Sigmoid colon (tissue), 6 donors: ENCODE measurements at regions not wholly inside any gene's neighbourhood (a gene's known extent, or its start where the extent isn't known, plus 50 kb on each side); places are given as distances from the start of the nearest gene placed in this dataset.

Experiments used
- DNase-seq: peaks from one replicate; pipeline ENCODE4 v3.0.0-alpha.2; 2019
- H3K27ac ChIP-seq, 4 donors: fragments of 200-600 bp; sonication (generic); one replicate each; pipeline ENCODE4 v1.5.1; 2016 to 2019; ENCODE audit warnings: mild to moderate bottlenecking in 1 of 4
- H3K27me3 ChIP-seq, 3 donors: fragments of 200-600 bp; sonication (generic); one replicate each; pipeline ENCODE4 v1.5.1; 2019; ENCODE audit warnings: mild to moderate bottlenecking in 1 of 3
- H3K36me3 ChIP-seq, 4 donors: fragments of 200-600 bp; sonication (generic); one replicate each; pipeline ENCODE4 v1.5.1; 2016 to 2019
- H3K4me1 ChIP-seq, 4 donors: fragments of 200-600 bp; sonication (generic); one replicate each; pipeline ENCODE4 v1.5.1; 2017 to 2019
- H3K4me3 ChIP-seq, 4 donors: fragments of 200-600 bp; sonication (generic); one replicate each; pipeline ENCODE4 v1.5.1; 2017 to 2019; ENCODE audit warnings: mild to moderate bottlenecking in 2 of 4, moderate library complexity in 1 of 4
- H3K9me3 ChIP-seq, 4 donors: fragments of 200-600 bp in 3 of 4; sonication (generic) in 3 of 4; one replicate each; pipeline versions ENCODE4 v1.5.1 to v1.6.1; 2013 to 2019
- CTCF ChIP-seq, 4 experiments: fragments of 450-650 bp in 3 of 4; fragments of 200-600 bp in 1 of 4; IDR thresholded peaks; one replicate each; pipeline ENCODE4 v1.5.1; 2016 to 2019; ENCODE audit warnings: antibody characterized with exemption in 4 of 4, mild to moderate bottlenecking in 3 of 4, moderate library complexity in 2 of 4
- EP300 ChIP-seq, 4 donors: sonication (generic); formaldehyde crosslinking; IDR thresholded peaks; one replicate each; pipeline ENCODE4 v1.6.1; 2017; ENCODE audit warnings: antibody characterized with exemption in 4 of 4
- POLR2A ChIP-seq, 2 donors: fragments of 450-650 bp; IDR thresholded peaks; one replicate each; pipeline ENCODE4 v1.6.1; 2016; ENCODE audit warnings: antibody characterized with exemption in 2 of 2, mild to moderate bottlenecking in 2 of 2, moderate library complexity in 2 of 2
- POLR2AphosphoS5 ChIP-seq, 4 donors: sonication (generic); formaldehyde crosslinking; IDR thresholded peaks; one replicate each; pipeline ENCODE4 v1.6.1; 2017; ENCODE audit warnings: antibody characterized with exemption in 4 of 4
- WGBS, 2 donors: extraction: QIAGEN DNeasy Blood & Tissue Kit; methylation state at CpG; one replicate each; pipeline ENCODE4 v1.1.7; 2013; 5-methylcytosine and 5-hydroxymethylcytosine counted together
- intact Hi-C: fragments of 100-400 bp; cut with DNase I; formaldehyde crosslinking; loops from one replicate; pipeline ENCODE4 v1.15.1; 2023
- donor health status: healthy with polysubstance abuse.
- donor health status: healthy.

- no peak overlapping the region for H3K27ac ChIP-seq
- no peak for DNase-seq
- intact Hi-C loops = no loop called here
- no peaks in the 10 kb centered on the region for H3K27me3 ChIP-seq
- TF ChIP-seq EP300 (IDR thresholded peaks at IDR 0.05) = no peak
- TF ChIP-seq CTCF (IDR thresholded peaks at IDR 0.05) = no peak
- no peak for TF ChIP-seq POLR2A (IDR thresholded peaks at IDR 0.05)
- no peak for TF ChIP-seq POLR2AphosphoS5 (IDR thresholded peaks at IDR 0.05)
- 81% methylated on average over 1 of the region's 1 CpG for WGBS, 2 donors
- no peaks in the 10 kb centered on the region for H3K4me1 ChIP-seq
- no peaks in the 10 kb centered on the region for H3K9me3 ChIP-seq
- H3K36me3 ChIP-seq = no peaks in the 10 kb centered on the region
- H3K4me3 ChIP-seq = no peak overlapping the region
Observed at GRCh38 chr18:34342960-34343359, 118.2 kb upstream of the NOL4 start.

DNA sequence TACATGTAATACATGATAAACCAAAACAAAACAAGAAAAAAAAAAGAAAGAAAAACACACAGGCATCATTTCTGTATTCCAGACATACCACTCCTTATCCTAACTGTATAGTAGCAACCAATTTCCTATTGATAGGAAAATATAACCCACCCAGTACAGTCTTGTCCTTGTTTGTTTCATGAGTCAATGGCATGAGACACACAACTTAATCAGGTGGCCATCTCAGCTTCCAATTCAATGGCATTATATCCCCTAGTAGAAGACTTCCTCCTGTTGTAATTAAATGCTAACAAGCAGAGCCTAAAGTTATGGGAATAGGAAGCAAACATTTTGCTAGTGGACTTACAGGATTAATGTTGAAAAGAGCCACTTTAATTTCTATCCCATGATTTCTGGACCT lies 121.0 kb upstream of the NOL4 start:
- no peaks in the 10 kb centered on the region for H3K9me3 ChIP-seq
- intact Hi-C loops = no loop called here
- no peaks in the 10 kb centered on the region for H3K4me1 ChIP-seq
- H3K36me3 ChIP-seq = no peaks in the 10 kb centered on the region
- no peak for TF ChIP-seq POLR2AphosphoS5 (IDR thresholded peaks at IDR 0.05)
- no peak for TF ChIP-seq POLR2A (IDR thresholded peaks at IDR 0.05)
- no peak for TF ChIP-seq EP300 (IDR thresholded peaks at IDR 0.05)
- no peak for TF ChIP-seq CTCF (IDR thresholded peaks at IDR 0.05)
- no peaks in the 10 kb centered on the region for H3K27me3 ChIP-seq
- no peak for DNase-seq
- no peak overlapping the region for H3K27ac ChIP-seq
- no peak overlapping the region for H3K4me3 ChIP-seq

DNA sequence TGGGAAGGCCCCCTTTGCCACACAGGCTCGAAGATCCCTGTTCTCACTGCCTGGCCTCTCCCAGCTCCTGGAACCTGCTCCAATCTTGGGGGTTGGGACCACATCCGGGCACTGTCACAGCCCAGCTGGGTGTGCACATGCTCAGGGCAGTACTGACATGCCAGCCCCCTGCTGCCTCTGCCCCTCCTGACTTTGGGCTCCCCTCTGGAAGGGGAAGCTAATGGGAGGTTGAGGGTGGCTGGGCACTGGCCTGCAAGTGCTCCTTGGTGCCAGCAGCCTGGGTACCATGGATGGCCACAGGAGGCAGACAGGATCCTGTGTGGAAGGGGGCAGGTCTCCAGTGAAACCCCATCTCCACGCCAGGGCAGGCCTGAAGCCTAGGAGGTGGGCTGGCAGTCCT lies 126.1 kb upstream of the NOL4 start:
- intact Hi-C loops = loop anchor here (10.0 kb wide), 1 partner anchor 434 kb away; no protein-coding TSS in a partner anchor

DNA sequence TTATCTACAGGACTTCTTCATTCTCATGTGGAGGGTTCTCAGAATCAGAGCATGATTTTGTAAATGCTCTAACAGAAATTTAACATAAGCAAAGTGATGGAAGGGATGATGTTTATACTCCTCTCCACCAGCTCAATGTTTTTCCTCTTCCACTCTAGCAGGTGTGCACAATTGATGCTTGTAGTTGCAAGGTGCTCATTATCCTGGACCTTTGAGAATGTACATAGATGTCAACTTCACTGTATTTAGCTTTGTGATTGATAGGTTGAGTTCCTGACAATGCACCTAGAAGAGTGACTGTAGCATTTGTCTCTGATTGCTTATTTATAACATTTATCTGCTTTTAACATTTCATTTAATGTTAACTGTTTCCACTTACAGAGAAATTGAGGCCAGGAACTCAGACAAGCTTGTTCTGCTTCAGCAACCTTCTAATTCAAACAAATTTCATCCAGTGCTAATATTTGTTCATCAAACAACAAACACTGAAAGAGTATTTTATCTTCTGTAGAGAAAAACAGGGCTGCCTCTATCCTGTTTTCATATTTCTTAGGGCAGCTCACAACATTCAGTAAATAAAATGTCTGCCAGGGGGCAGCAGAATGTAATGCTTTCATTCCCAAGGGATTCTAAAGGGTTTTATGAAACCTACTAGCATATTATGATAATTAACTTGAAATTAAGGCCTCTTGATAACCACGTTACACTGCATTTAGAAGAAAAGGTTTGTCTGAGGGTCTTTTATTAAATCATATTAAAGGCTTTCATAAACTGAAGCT lies 127.9 kb upstream of the NOL4 start:
- 65 to 77% methylated on average over 1 of the region's 1 CpG for WGBS, 2 donors
- no peak for DNase-seq
- Histone ChIP-seq H3K4me3 (no peak overlapping the region), H3K27ac (no peak overlapping the region), H3K36me3 (no peaks in the 10 kb centered on the region), H3K27me3 (no peaks in the 10 kb centered on the region), H3K9me3 (no peaks in the 10 kb centered on the region), H3K4me1 (no peaks in the 10 kb centered on the region)
- intact Hi-C loops = loop anchor here (10.0 kb wide), 1 partner anchor 432 kb away; no protein-coding TSS in a partner anchor
- no peak for TF ChIP-seq EP300 (IDR thresholded peaks at IDR 0.05)
- no peak for TF ChIP-seq CTCF (IDR thresholded peaks at IDR 0.05)
- TF ChIP-seq POLR2AphosphoS5 (IDR thresholded peaks at IDR 0.05) = no peak
- no peak for TF ChIP-seq POLR2A (IDR thresholded peaks at IDR 0.05)

More for the DNA sequence above, 126.1 kb upstream of the NOL4 start:
- DNase-seq = no peak
- no peak for TF ChIP-seq CTCF (IDR thresholded peaks at IDR 0.05)
- TF ChIP-seq EP300 (IDR thresholded peaks at IDR 0.05) = no peak
- H3K4me1 ChIP-seq = no peaks in the 10 kb centered on the region
- H3K36me3 ChIP-seq = no peaks in the 10 kb centered on the region
- no peaks in the 10 kb centered on the region for H3K27me3 ChIP-seq
- 76 to 81% methylated on average over 3 of the region's 3 CpGs for WGBS, 2 donors
- no peak overlapping the region for H3K27ac ChIP-seq
- no peaks in the 10 kb centered on the region for H3K9me3 ChIP-seq
- H3K4me3 ChIP-seq = no peak overlapping the region

DNA sequence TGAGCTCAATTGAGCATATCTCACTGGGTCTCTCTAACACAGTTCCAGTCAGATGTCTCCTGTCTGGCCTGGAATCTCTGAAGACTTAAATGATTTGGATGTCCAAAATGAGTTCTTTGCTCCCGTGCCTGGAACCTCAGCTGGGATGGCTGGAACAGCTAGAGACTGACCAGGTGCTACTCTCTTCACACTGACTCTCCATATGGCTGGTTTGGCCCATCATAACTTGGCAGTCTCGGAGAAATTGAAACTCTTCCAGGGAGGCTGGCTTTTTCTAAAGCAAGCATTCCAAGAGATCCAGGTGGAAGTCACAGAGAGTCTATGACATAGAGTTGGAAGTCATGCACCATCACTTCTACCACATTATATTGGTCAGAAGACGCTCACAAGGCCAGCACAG lies 129.6 kb upstream of the NOL4 start:
- no peaks in the 10 kb centered on the region for H3K4me1 ChIP-seq
- no peak overlapping the region for H3K27ac ChIP-seq
- no peaks in the 10 kb centered on the region for H3K9me3 ChIP-seq
- H3K36me3 ChIP-seq = no peaks in the 10 kb centered on the region
- DNase-seq = no peak
- H3K4me3 ChIP-seq = no peak overlapping the region
- 88 to 89% methylated on average over 3 of the region's 3 CpGs for WGBS, 2 donors
- no peaks in the 10 kb centered on the region for H3K27me3 ChIP-seq
- TF ChIP-seq POLR2A (IDR thresholded peaks at IDR 0.05) = no peak
- no peak for TF ChIP-seq EP300 (IDR thresholded peaks at IDR 0.05)
- intact Hi-C loops = loop anchor here (10.0 kb wide), 1 partner anchor 430 kb away; no protein-coding TSS in a partner anchor
